GM12878 (cell line): ENCODE measurements at regions not wholly inside any gene's neighbourhood (a gene's known extent, or its start where the extent isn't known, plus 50 kb on each side); places are given as distances from the start of the nearest gene placed in this dataset.

Experiments used
- ATAC-seq: fragments of 200-7000 bp; cut with Tn5 transposase; 3 replicates; pipeline ENCODE4 v1.9.1; 2020; ENCODE audit warnings: mild to moderate bottlenecking, moderate library complexity
- BruUV-seq: library from RNA; stranded (reverse); fragments of 400-500 nt; replicated peaks from 2 replicates; lab custom pipeline; 2021; lab: Mats Ljungman, UMichigan
- CTCF ChIA-PET: fragments of 300-600 bp; sonication (Branson Sonifier 250); formaldehyde crosslinking; extraction: SDS; loops from one replicate; lab custom pipeline; 2021; ENCODE audit warnings: inconsistent platforms; lab: Yijun Ruan, JAX
- POLR2A ChIA-PET: fragments of 350-600 bp; formaldehyde crosslinking; extraction: SDS; loops from one replicate; lab custom pipeline; 2021; ENCODE audit warnings: inconsistent platforms; lab: Charles Lee
- RAD21 ChIA-PET: fragments of 300-600 bp; sonication (Branson Sonifier 250); formaldehyde crosslinking; loops from one replicate; lab custom pipeline; 2023; ENCODE audit warnings: antibody characterized with exemption; ENCODE audit not compliant: unreplicated experiment; lab: Charles Lee
- SMC1A ChIA-PET: fragments of 300-600 bp; sonication (Branson Sonifier 250); formaldehyde crosslinking; loops from one replicate; lab custom pipeline; 2023; ENCODE audit not compliant: unreplicated experiment, uncharacterized antibody; lab: Charles Lee
- DNase-seq: peaks from one replicate; pipeline ENCODE4 v3.0.0-alpha.2; 2011; ENCODE audit warnings: low read depth, low spot score
- FAIRE-seq: peaks from 3 replicates; lab custom pipeline; 2011; peaks lifted over from hg19 to GRCh38; lab: Jason Lieb, UNC
- H2AFZ ChIP-seq: 2 replicates; pipeline ENCODE4 v1.6.0; 2011; ENCODE audit warnings: low read depth, low read length, control low read depth; ENCODE audit not compliant: control insufficient read depth
- H3K27ac ChIP-seq: 2 replicates; pipeline ENCODE4 v1.5.1; 2011; ENCODE audit warnings: control low read depth; ENCODE audit not compliant: control insufficient read depth, insufficient read depth
- H3K27me3 ChIP-seq, 2 experiments: replicated peaks in 1 of 2; 2 replicates each; pipeline versions ENCODE4 v1.6.0 to v1.6.1; 2011; ENCODE audit warnings: low read length in 1 of 2; ENCODE audit not compliant: control insufficient read depth in 2 of 2, insufficient read depth in 2 of 2
- H3K36me3 ChIP-seq, 2 experiments: 2 replicates each; pipeline ENCODE4 v1.5.1; 2011; ENCODE audit warnings: low read length in 1 of 2; ENCODE audit not compliant: control insufficient read depth in 2 of 2, insufficient read depth in 2 of 2
- H3K4me1 ChIP-seq: 2 replicates; pipeline ENCODE4 v1.6.1; 2011; ENCODE audit warnings: mild to moderate bottlenecking, low read length, moderate library complexity, mixed read lengths; ENCODE audit not compliant: control insufficient read depth, insufficient read depth
- H3K4me2 ChIP-seq: 2 replicates; pipeline ENCODE4 v1.6.0; 2011; ENCODE audit warnings: control low read depth; ENCODE audit not compliant: control insufficient read depth, insufficient read depth
- H3K4me3 ChIP-seq: fragments of 200-600 bp; sonication (generic); 2 replicates; pipeline ENCODE4 v1.5.1; 2016
- H3K79me2 ChIP-seq: 2 replicates; pipeline ENCODE4 v1.6.0; 2011; ENCODE audit warnings: low read length; ENCODE audit not compliant: control insufficient read depth, insufficient read depth
- H3K9ac ChIP-seq: 2 replicates; pipeline ENCODE4 v1.8.0; 2011; ENCODE audit warnings: low read length, control low read depth, mixed read lengths; ENCODE audit not compliant: control insufficient read depth, insufficient read depth
- H3K9me3 ChIP-seq: replicated peaks from 3 replicates; pipeline ENCODE4 v1.5.1; 2011; ENCODE audit warnings: mild to moderate bottlenecking, low read length; ENCODE audit not compliant: control insufficient read depth, insufficient read depth
- H4K20me1 ChIP-seq: 2 replicates; pipeline ENCODE4 v1.6.0; 2011; ENCODE audit not compliant: control insufficient read depth, insufficient read depth
- ATF3 ChIP-seq: IDR thresholded peaks from 2 replicates; pipeline ENCODE4 v1.6.1; 2011; ENCODE audit warnings: low read depth, mild to moderate bottlenecking, low read length, moderate library complexity, borderline replicate concordance; ENCODE audit errors: extremely low read depth
- CBX5 ChIP-seq: sonication (generic); IDR thresholded peaks from 2 replicates; pipeline ENCODE4 v1.6.1; 2016; ENCODE audit warnings: low read depth, moderate library complexity, mild to moderate bottlenecking, inconsistent platforms
- CHD1 ChIP-seq: IDR thresholded peaks from 2 replicates; pipeline ENCODE4 v1.6.1; 2012; ENCODE audit warnings: low read depth, low read length, improper control_type of control experiment
- CHD2 ChIP-seq: IDR thresholded peaks from 2 replicates; pipeline ENCODE4 v1.6.1; 2011; ENCODE audit warnings: low read depth, low read length, improper control_type of control experiment, borderline replicate concordance
- CREB1 ChIP-seq: IDR thresholded peaks from 2 replicates; pipeline ENCODE4 v1.6.1; 2012; ENCODE audit warnings: low read depth, mild to moderate bottlenecking, inconsistent platforms
- ETV6 ChIP-seq, 2 experiments: fragments of 450-650 bp in 1 of 2; IDR thresholded peaks in 1 of 2; conservative IDR thresholded peaks in 1 of 2; 2 replicates each; pipeline ENCODE4 v1.6.1; 2014; ENCODE audit warnings: antibody characterized with exemption in 1 of 2, borderline replicate concordance in 1 of 2, low read depth in 1 of 2, mild to moderate bottlenecking in 1 of 2, moderate library complexity in 1 of 2
- FOS ChIP-seq: IDR thresholded peaks from 3 replicates; pipeline ENCODE4 v1.6.1; 2011; ENCODE audit warnings: borderline replicate concordance; ENCODE audit not compliant: insufficient read length; ENCODE audit errors: extremely low read depth
- JUNB ChIP-seq: IDR thresholded peaks from 2 replicates; pipeline ENCODE4 v1.6.1; 2016; ENCODE audit warnings: antibody characterized with exemption, mild to moderate bottlenecking
- MEF2B ChIP-seq: fragments of 450-650 bp; IDR thresholded peaks from 2 replicates; pipeline ENCODE4 v1.6.1; 2018; ENCODE audit warnings: mild to moderate bottlenecking, moderate library complexity; ENCODE audit not compliant: partially characterized antibody, poor library complexity, severe bottlenecking
- MXI1 ChIP-seq: fragments of 150-350 bp; IDR thresholded peaks from 2 replicates; pipeline ENCODE4 v1.6.1; 2011; ENCODE audit warnings: low read depth, mild to moderate bottlenecking, inconsistent platforms, low read length, improper control_type of control experiment
- NRF1 ChIP-seq: conservative IDR thresholded peaks from 2 replicates; pipeline ENCODE4 v1.6.1; 2011; ENCODE audit warnings: mild to moderate bottlenecking, low read depth, low read length, improper control_type of control experiment
- PAX5 ChIP-seq: IDR thresholded peaks from 2 replicates; pipeline ENCODE4 v1.6.1; 2011; ENCODE audit warnings: low read depth, low read length, borderline replicate concordance
- TCF12 ChIP-seq: IDR thresholded peaks from 2 replicates; pipeline ENCODE4 v1.6.1; 2011; ENCODE audit warnings: low read depth, mild to moderate bottlenecking, low read length
- ZBTB33 ChIP-seq: fragments of 450-650 bp; IDR thresholded peaks from 2 replicates; pipeline ENCODE4 v1.6.1; 2017; ENCODE audit warnings: mild to moderate bottlenecking
- ZNF687 ChIP-seq: fragments of 450-650 bp; IDR thresholded peaks from 2 replicates; pipeline ENCODE4 v1.6.1; 2017; ENCODE audit warnings: mild to moderate bottlenecking, moderate library complexity
- WGBS: methylation state at CpG from one replicate; pipeline ENCODE4 v1.1.6; 2016; ENCODE audit warnings: low lambda C conversion rate; ENCODE audit not compliant: insufficient replicate concordance, insufficient coverage; ENCODE audit errors: missing lambda C conversion rate; 5-methylcytosine and 5-hydroxymethylcytosine counted together
- in situ Hi-C: fragments of 300-500 bp; cut with MboI; formaldehyde crosslinking; loops from 9 replicates; pipeline ENCODE4 v1.14.3; 2018; ENCODE audit warnings: mixed read lengths
- intact Hi-C: fragments of 100-400 bp; cut with micrococcal nuclease; formaldehyde crosslinking; loops from one replicate; pipeline ENCODE4 v1.14.2; 2022; ENCODE audit not compliant: unreplicated experiment
- TF ChIP-seq, protein P1 (sequence below): fragments of 450-650 bp; IDR thresholded peaks from 2 replicates; pipeline ENCODE4 v1.6.1; 2017; ENCODE audit warnings: antibody characterized with exemption, mild to moderate bottlenecking, moderate library complexity

DNA sequence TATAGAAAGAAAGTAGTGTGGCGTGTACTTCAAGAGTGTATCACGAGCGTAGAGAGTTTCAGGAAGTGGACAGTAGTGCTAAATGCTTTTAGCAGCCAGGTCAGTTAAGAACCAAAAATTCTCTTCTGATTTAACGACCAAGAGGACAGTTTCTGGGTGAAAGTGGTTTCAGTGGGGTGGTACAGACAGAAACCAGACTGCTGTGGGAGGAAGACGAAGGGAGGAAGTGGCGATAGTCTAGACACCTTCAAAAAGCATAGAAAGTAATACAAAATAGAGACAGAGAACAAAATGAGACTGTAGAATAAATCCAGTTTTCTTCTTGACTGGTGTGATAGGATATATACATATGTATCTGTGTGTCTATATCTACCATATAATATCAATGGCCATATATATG, 93.5 kb downstream of the MBL2 start:
- Histone ChIP-seq H3K4me1 (no peaks in the 10 kb centered on the region), H3K4me2 (no peak overlapping the region), H3K9ac (no peak overlapping the region), H4K20me1 (no peaks in the 10 kb centered on the region), H3K27me3 (no peaks in the 10 kb centered on the region), H3K79me2 (no peaks in the 10 kb centered on the region), H3K36me3 (no peaks in the 10 kb centered on the region), H3K9me3 (no peaks in the 10 kb centered on the region), H3K4me3 (no peak overlapping the region), H2AFZ (no peak overlapping the region), H3K27ac (no peak overlapping the region)
- in situ Hi-C loops = no loop called here
- TF ChIP-seq JUNB = no peak
- no peak for TF ChIP-seq ZNF687
- TF ChIP-seq, protein P1, sequence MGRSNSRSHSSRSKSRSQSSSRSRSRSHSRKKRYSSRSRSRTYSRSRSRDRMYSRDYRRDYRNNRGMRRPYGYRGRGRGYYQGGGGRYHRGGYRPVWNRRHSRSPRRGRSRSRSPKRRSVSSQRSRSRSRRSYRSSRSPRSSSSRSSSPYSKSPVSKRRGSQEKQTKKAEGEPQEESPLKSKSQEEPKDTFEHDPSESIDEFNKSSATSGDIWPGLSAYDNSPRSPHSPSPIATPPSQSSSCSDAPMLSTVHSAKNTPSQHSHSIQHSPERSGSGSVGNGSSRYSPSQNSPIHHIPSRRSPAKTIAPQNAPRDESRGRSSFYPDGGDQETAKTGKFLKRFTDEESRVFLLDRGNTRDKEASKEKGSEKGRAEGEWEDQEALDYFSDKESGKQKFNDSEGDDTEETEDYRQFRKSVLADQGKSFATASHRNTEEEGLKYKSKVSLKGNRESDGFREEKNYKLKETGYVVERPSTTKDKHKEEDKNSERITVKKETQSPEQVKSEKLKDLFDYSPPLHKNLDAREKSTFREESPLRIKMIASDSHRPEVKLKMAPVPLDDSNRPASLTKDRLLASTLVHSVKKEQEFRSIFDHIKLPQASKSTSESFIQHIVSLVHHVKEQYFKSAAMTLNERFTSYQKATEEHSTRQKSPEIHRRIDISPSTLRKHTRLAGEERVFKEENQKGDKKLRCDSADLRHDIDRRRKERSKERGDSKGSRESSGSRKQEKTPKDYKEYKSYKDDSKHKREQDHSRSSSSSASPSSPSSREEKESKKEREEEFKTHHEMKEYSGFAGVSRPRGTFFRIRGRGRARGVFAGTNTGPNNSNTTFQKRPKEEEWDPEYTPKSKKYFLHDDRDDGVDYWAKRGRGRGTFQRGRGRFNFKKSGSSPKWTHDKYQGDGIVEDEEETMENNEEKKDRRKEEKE = no peak
- no peak for TF ChIP-seq ETV6 (conservative IDR thresholded peaks at IDR 0.05 in 1 of 2, IDR thresholded peaks at IDR 0.05 in 1 of 2; ENCODE audit: borderline replicate concordance in 1 of 2, low read depth in 1 of 2)
- TF ChIP-seq CHD1 = no peak
- no peak for TF ChIP-seq ATF3
- TF ChIP-seq MEF2B = no peak
- TF ChIP-seq NRF1 = no peak
- no peak for TF ChIP-seq PAX5
- no peak for TF ChIP-seq FOS
- no peak for TF ChIP-seq MXI1
- TF ChIP-seq ZBTB33 = no peak
- no peak for TF ChIP-seq CREB1
- no peak for TF ChIP-seq TCF12
- TF ChIP-seq CBX5 = no peak
- no peak for TF ChIP-seq CHD2
- ATAC-seq (no peak), DNase-seq (no peak), FAIRE-seq (no peak)
- ChIA-PET CTCF (no interaction called here), RAD21 (no interaction called here), SMC1A (no interaction called here), POLR2A (no interaction called here)
- no TSS peak for BruUV-seq
- intact Hi-C loops = no loop called here
- 27% methylated on average over 6 of the region's 6 CpGs for WGBS
